ENCODE measurements at regions not wholly inside any gene's neighbourhood (a gene's known extent, or its start where the extent isn't known, plus 50 kb on each side); places are given as distances from the start of the nearest gene placed in this dataset.

- DNase-seq: no peak
These were observed 854.8 kb upstream of the KLHL29 start for GRCh38 chr2:22530131-22530530.

GRCh38 chr2:22536133-22536532, 848.8 kb upstream of the KLHL29 start:
- DNase-seq: no peak

GRCh38 chr2:22554453-22554852, 830.5 kb upstream of the KLHL29 start:
- no peak for DNase-seq

DNA sequence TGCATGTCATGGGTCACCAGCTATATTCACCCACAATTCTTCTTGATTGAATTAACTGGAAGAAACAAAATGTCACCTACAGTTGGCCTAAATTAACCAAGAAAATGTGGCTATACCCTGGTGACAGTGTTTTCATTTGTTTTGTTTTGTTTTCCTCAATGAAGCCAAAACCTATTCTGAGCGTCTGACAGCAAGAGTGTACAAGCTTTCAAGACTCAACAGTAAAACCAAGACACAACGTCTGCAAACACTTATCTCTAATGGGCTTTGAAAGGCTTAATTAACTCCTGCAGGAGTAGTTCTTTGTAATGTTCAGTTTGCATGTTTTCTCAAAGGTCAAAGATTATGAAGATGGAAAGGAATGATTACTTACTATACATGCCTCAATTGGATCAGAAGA, 827.6 kb upstream of the KLHL29 start:
- no peak for DNase-seq

DNA sequence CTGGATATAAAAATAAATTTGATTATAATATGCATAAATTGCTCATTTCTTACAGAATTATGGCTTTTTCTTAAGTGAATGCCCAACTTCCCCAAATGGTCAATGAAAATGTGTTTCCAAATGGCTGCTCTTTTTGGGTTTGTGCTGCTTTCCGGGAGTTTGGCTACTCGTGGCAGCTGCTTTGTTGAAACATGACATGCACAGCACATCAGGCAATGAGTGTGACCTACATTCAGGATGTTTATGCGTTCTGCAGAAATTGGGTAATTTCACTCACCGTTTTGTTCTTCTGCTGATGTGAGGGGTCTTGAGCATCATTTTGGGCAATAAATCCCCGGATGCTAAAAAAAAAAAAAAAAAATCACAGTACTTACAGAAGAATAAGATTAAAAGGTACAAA, 825.0 kb upstream of the KLHL29 start:
- no peak for DNase-seq

DNA sequence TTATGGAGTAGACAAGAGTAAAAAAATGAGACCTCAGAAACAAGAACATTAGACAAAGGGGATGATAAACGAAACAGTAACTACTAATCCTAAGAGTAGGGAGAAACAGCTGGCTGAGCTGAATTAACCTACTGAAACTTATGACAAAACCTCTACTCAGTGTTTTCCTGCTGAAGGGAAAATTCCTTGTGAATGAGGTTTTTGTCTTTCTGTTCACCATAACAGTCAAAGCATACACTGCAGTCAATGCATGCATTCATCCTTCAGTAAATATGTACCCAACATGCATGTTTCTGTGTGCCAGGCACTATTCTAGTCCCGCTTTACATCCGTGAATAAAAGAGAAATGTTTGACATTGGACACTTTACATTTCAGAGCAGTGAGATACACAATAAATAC, 805.6 kb upstream of the KLHL29 start:
- no peak for DNase-seq

DNA sequence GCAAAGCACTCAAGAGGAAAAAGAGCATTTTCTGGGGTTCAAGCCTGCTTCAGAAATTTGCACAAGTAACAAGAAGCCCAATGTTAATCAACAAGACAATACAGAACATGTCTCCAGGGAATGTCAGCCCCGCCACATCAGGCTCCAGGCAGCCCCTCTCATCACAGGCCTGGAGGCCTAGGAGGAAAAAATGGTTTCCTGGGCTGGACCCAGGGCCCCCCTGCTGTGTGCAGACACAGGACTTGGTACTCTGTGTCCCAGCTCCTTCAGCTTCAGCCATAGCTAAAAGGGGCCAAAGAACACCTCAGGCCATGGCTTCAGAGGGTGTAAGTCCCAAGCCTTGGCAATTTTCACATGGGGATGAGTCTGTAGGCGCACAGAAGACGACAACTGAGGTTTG, 802.9 kb upstream of the KLHL29 start:
- no peak for DNase-seq

DNA sequence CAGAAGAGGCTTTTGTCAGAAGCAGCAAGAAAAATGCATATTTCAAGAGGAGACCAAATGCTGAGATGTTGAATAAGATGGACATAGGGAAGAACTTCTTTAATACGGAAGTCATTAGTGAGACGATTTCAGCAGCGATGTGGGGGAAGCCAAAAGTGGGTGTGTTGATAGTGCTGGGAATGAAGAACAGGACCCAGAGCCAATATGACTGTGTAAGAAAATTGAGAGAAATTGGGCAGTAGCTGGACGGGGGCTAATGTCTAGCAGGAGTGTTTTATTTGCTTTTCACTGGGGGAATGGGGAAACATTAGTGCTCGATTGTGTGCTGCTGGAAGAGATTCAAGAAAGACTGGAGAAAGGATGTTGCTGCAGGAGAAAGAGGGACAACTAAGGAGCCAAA, 788.7 kb upstream of the KLHL29 start:
- DNase-seq: no peak

GRCh38 chr2:22600156-22600555, 784.8 kb upstream of the KLHL29 start:
- DNase-seq: no peak

GRCh38 chr2:22600999-22601398, 784.0 kb upstream of the KLHL29 start:
- DNase-seq: no peak

DNA sequence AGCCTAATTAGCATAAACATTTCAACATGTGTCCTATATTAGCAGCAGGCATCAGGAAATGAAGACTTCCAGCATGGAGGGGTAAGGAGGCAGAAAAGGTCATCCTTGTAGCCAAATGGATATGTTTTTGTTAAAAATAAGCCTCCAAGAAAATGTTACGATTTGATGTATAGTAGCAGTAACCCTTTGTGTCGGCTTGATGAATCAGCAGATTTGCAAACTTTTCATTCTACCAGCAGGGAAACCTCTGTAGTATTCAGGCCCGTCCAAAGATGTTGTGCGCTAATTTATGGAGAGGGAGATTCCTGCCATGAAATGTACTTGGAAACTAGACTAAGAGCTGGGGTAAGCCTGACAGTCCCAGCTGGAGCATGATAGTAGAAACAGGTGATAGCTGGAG, 780.8 kb upstream of the KLHL29 start:
- no peak for DNase-seq

DNA sequence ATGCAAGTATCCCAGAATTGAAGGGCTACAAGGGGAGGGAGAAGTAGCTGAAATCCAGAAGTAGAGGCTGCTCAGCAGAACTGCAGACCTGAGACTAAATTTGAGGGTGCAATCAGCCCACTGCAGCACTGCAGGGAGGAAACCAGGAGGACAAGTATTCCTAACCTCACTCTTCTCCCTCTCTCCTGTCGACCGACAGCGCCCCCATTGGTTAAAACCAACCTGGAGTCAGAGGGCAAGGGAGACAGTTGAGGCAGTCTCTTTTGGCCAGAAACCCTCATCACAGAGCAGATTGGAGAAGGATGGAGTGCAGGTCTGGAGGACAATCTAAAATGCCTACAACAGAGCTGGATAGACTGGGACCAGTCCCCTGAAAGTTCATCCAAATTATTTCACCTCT, 768.9 kb upstream of the KLHL29 start:
- no peak for DNase-seq

GRCh38 chr2:22623620-22624019, 761.4 kb upstream of the KLHL29 start:
- DNase-seq: no peak

GRCh38 chr2:22626621-22627020, 758.4 kb upstream of the KLHL29 start:
- DNase-seq: no peak

GRCh38 chr2:22628221-22628620, 756.8 kb upstream of the KLHL29 start:
- no peak for DNase-seq

DNA sequence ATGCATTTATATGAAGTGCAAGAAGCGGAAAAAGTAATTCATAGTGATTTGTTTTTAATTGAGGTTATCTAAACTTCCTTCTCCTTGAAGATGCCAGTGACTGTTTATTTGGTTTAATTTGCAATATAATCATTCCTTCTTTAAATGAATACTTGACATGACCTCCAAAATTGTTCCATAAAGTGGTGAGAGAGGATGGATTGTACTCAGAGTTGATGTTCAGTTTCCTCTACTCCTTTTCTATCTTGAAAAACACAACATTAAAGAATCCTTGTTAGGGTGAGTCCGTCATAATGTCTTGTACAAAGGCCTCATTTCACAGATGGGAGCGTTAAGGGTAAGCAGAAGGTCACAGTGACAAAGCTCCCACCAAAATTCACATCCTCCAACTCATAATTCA, 756.1 kb upstream of the KLHL29 start:
- DNase-seq: no peak

- no peak for DNase-seq
These were observed 750.8 kb upstream of the KLHL29 start for GRCh38 chr2:22634167-22634566.

- DNase-seq: no peak
These were observed 728.6 kb upstream of the KLHL29 start for GRCh38 chr2:22656426-22656825.

- DNase-seq: no peak
These were observed 711.5 kb upstream of the KLHL29 start for GRCh38 chr2:22673529-22673928.

GRCh38 chr2:22683914-22684313, 701.1 kb upstream of the KLHL29 start:
- no peak for DNase-seq

DNA sequence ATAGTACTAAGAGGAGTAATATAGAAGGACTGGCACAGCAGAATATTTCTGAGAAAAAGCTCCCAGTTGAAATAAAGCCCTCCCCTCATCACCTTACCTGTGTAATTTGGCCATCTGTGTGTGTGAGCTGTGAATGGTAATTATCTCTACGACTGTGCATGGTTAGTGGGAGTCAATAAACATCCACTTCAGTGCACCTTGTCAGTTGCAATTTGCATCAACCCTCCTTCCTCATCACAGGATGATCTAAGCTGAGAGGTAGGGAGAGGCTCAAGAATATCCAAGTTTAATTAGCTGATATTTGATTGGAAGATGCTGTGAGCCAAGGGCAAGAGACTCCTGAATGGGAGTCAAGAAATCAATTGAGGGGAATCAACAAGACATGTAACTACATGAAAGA, 694.9 kb upstream of the KLHL29 start:
- DNase-seq: no peak

DNA sequence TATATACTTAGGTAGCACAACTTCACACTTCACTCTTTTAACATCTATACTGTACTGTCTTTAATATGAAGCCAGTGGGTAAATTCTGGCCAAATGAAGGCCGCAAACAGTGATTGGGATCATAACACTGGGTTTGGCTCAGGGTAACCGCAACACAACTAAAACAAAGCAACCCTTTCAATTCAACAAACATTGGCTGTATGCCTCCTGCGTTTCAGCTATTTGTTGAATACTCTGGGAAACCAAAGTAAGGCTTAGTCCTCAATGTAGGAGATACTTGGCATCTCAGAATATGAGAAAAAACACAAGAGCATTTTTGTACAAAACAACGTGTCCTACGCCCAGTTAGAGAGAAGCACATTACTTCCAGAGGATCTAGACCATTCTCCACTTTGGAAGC, 693.3 kb upstream of the KLHL29 start:
- no peak for DNase-seq

DNA sequence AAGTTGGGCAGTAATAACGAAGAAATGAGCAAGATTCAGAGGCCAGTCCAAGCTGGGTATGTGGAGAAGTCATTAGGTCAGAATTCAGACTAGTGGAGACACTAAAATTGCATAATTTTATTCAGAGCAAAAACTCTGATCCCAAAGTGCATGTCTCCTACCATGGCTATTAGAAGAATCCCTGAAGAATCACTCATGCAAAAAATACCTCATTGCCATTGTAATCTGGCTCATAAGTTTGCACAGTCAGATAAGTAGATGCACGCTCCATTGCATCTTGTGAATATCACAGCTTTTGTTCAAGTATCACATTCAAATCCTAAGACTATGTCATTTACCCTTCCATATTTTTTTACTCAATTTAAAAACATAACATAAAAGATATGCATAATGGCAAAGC, 692.2 kb upstream of the KLHL29 start:
- no peak for DNase-seq

DNA sequence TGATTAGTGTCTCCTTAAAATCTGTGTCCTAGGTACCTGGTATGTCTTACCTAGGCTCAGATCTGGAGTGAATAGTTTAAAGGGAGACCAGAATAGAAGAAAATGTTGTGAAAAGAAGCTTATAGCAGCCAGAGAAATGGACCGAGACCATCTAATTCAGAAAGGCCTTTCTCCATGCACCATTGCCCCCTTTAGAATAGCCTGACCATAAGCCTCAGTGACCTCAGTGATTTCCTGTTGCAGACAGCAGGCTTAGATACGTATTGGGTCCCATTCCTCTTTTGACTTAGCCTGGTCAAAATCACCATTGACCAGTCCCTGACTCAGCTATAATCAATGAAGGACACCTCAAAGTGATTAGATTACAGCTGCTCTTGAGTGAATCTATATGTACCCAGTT, 690.7 kb upstream of the KLHL29 start:
- DNase-seq: no peak

DNA sequence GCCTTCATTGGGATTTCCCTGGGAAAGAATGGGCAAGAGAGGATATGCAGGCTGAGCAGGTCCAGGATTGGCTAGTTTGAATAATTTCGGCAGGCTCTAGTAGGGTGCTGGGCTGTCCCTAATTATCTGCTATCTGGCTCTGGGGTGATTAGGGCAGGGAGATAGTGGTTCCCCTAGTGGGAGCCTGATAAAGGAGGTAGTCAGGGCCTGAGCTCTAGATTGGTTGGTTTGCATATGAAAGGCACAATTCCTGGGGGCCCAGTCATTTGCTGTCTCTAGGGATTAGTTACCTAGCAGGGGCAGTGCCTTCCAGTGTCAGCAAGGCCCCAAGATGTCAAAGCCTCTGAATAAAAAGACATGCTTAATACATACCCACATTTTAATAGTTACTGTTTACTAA, 690.1 kb upstream of the KLHL29 start:
- DNase-seq: no peak

GRCh38 chr2:22697054-22697788, 687.8 kb upstream of the KLHL29 start:
- no peak for DNase-seq
